ENCODE measurements at regions not wholly inside any gene's neighbourhood (a gene's known extent, or its start where the extent isn't known, plus 50 kb on each side); places are given as distances from the start of the nearest gene placed in this dataset.
"Not testable (repeated sequence)": the region's sequence is repeated elsewhere in the genome, so short reads cannot be mapped to it uniquely, and the experiment has no call there.

DNA sequence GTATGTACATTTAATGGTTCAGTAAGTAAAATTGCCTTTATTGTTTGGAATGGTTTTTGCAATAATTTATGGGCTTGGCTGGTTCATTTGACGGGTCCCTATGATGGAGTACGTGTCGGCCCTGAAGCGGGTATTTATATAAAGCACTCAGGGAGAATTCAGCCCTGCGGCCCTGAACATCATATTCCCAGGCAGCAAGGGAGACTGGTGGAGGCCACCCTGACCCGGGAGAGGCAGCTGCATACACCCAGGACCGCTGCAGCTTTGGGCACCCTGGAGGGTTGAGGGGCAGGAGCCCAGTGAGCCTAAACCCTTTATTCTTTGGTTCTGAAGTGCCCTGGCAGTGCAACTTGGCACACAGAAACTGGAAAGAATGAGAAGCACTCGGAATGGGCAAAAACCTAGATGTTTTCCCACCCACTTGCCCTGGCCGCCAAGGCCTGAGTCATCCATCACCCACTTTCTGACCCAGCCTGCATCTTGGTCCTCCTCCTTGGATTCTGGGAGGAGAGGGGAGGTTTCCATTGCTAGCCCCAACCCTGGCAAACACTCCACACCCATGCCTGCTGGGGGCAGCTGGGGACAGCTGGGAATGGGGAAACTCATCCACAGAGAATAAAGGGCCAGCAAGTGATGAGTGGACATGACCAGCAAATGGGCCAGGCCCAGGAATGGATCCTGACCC, 162.2 kb upstream of the TNRC6C start:
- no peak for DNase-seq (ENCODE audit: low spot score)

DNA sequence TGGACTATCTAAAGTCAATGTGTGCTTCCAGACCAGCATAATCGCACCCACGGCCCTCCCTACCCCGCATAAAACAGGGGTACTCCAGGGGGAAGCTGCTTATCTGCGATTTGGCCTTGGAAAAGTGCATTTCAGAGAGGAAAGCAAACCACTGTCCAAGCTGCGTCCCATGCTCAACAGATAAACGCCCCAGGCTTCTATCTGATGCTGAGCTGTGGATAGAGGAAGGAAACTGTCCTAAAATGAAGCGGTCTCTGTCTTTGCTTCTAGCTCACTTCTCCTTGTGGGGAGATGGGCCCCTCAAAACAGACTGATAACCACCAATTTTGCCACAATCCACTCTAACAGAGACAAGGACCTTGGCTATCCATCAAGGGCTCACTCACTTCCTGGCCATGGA, 160.5 kb upstream of the TNRC6C start:
- no peak for DNase-seq (ENCODE audit: low spot score)

GRCh38 chr17:77798481-77798880, 160.0 kb upstream of the TNRC6C start:
- no peak for DNase-seq (ENCODE audit: low spot score)

- no peak for DNase-seq (ENCODE audit: low spot score)
Observed at GRCh38 chr17:77800816-77801215, 157.7 kb upstream of the TNRC6C start.

DNA sequence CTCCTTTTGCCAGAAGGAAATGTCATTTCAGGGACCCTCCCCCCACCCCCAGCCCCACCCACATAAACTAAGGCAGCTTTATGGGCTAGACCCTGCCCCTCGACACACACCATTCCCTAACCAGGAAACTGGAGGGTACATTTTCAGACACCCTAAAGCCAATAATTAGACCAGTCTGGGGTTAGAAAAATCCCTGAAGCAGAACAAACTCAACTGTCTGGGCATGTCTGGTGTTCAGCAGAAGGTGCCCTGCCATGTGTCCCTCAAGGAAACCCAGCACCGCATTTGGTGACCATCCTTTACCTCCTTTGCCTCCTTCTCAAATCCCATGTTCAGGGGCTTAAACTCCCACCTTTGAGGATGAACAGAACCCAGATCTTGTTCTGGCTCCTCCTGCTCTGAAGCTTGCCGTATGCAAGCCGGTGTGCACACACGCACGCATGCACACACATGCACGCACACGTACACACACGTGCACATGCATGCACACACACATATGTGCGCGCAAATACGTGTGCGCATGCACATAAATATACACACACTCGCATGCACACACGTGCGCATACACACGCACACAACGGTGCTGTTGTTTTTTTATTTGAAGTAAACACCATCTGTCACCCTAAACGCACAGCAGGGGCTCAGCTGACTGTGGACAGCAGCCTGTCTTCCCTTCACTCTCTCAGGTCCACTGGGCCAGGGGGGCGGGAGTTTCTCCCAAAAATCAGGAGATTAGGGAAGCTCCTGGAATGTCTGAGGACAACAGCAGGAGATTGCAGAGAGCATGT, 156.8 kb upstream of the TNRC6C start:
- DNase-seq (ENCODE audit: low spot score): no peak

DNA sequence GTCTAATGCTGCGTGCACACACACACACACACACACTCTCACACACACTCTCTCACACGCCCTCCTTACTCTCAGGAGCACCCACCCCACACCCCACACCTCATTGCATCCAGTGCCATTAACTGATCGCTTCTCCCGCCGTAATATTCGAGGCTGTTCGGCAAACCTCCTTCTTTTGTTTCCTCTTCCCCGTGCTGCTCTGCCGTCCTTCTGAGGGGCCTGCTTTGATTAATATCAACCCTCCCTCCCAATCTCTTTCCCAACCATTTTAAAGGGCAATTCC, 156.2 kb upstream of the TNRC6C start:
- no peak for DNase-seq (ENCODE audit: low spot score)

GRCh38 chr17:77802811-77803220, 155.7 kb upstream of the TNRC6C start:
- DNase-seq (ENCODE audit: low spot score): no peak

GRCh38 chr17:77803726-77804125, 154.8 kb upstream of the TNRC6C start:
- no peak for DNase-seq (ENCODE audit: low spot score)

DNA sequence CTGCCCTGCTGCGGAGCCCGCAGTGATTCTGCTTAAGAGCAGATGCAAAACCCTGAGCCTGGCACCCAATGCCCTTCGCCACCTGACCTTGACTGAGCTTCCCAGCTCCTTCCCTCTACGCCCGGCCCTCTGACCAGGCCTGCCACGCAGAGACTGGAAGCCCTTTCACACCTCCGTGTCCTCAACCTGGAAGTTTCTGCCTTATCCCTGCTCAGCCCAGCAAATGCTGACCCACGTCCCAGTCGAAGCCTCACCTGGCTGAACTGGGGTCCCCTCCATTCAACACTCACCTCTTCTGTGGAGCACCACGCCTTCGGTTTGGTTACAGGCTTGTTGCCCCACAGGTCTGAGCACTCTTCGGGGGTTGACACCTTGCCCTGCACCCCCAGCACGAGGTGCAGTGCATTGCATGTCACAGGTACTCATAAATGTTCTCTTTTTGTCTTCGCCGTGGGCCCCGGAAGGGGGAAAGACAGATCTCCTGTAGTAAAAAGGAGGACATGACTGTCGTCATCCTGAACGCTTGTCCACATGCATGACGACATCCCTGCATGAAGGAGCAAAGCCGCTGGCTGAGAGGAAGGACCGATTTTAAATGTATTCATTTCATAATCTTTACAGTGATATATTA, 153.6 kb upstream of the TNRC6C start:
- no peak for DNase-seq (ENCODE audit: low spot score)

DNA sequence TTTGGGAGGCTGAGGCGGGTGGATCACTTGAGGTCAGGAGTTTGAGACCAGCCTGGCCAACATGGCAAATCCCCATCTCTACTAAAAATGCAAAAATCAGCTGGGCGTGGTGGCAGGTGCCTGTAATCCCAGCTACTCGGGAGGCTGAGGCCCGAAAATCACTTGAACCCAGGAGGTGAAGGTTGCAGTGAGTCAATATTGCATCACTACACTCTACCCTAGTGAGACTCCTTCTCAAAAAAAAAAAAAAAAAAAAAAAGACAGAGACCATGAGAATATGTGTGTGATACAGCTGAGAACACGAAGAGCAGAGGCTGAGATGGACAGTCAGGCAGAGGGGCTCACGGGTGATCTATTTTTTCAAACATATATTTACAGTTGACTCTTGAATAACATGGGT, 152.5 kb upstream of the TNRC6C start:
- DNase-seq (ENCODE audit: low spot score): not testable (repeated sequence)

GRCh38 chr17:77807051-77807745, 151.3 kb upstream of the TNRC6C start:
- no peak for DNase-seq (ENCODE audit: low spot score)

- DNase-seq (ENCODE audit: low spot score): no peak
Observed at GRCh38 chr17:77807746-77808441, 150.6 kb upstream of the TNRC6C start.

DNA sequence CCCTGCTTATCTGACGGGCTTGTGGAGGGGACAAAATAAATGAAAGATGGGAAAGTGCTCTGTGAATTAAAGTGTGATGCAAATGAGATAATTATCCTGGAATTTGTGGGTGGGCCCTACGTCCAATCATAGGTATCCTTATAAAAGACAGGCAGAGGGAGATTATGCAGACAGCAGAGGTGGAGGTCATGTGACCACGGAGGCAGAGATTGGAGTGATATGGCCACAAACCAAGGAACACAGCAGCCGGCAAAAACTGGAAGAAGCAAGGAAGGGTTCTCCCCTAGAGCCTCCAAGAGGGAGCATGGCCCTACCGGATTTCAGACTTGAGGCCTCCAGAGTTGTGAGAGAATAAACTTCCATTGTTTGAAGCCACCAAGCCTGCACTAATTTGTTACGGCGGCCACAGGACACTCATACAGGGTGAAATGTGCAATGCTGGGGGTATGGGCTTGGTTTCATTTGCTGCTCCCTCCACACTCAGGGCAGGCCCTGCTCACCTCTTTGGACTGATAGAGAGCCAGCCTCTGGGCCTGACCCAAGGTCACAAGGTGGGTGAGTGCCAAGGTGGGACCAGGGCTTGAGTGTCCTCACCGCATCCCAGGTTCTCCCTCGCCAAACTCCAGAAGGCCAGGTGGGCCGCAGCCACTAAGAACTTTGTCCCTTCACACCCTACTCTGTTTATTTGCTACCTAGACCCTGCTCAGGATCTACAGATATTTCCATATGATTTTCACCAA, 149.6 kb upstream of the TNRC6C start:
- DNase-seq (ENCODE audit: low spot score): no peak

- no peak for DNase-seq (ENCODE audit: low spot score)
Observed at GRCh38 chr17:77809814-77810213, 148.7 kb upstream of the TNRC6C start.

- DNase-seq (ENCODE audit: low spot score): no peak
Observed at GRCh38 chr17:77810536-77810935, 148.0 kb upstream of the TNRC6C start.

DNA sequence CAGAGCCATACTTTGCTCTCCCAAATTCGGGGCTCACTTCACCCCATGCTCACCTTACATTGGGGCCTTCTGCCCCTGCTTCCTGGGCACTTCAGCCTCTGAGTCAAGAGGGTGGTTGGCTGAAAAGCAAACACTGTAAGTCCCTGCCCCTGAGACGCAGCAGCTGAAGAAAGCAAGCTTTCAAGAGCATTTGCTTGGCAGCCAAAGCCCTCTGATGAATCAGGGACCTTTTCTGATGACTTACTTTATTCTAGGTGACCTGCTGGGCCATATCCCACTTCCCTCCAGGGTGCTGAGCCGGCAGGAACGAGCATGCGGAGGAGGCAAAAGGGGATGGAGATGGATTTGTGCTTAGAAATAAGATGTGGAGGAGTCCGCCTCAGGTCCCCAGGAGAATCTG, 147.0 kb upstream of the TNRC6C start:
- no peak for DNase-seq (ENCODE audit: low spot score)

GRCh38 chr17:77814091-77814772, 144.3 kb upstream of the TNRC6C start:
- no peak for DNase-seq (ENCODE audit: low spot score)

DNA sequence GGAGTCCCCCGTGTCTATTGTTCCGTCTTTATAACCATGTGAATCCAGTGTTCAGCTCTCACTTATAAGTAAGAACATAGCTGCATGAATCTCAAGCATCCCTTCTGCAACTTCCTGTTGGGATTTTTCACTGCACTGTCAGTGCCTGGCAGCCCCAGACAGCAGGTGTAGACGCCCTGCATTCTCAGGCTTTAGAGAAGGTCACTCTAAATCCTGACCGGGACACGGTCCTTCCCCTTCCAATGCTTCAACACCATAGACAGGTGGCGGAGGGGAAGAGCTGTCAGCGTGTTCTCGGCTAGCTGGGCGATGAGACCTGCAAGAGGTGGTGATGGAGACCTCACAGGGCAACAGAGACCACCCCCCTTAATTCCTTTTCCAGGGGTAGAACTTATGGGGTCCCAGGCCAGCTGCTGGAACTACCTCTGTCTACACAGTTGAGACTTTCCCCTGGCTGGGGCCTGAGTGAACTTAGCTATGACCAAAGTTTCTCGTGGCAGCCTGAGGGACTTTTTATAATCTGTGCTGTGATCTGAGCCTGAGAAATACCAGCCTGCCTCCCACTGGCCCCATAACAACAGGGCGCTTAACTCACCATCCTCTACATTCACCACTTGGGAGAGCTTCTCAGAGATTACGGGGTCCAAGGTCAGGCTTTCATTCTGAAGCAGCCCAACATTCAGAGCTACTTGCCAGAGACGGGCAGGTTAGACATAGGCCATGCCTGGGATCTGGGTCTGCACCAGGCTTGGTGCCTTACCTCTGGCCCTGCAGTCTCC, 143.2 kb upstream of the TNRC6C start:
- no peak for DNase-seq (ENCODE audit: low spot score)

DNA sequence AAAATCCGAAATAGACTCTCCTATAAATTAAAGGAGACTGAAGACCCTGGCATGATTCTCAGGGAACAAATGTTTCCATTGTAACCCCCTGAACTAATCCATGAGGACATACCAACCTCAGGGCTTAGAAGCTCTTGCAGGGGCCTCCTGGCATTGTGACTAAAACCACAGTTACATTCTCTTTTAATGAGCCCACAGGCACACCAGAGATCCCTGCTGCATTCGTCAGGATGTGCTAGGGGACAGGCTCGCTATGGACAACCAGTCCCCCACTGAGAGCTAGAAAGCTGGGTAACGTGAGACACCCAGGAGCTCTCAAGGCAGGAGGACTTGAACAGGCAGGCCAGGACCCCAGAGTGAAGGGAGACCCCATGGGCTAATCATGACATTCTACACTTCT, 140.6 kb upstream of the TNRC6C start:
- no peak for DNase-seq (ENCODE audit: low spot score)

DNA sequence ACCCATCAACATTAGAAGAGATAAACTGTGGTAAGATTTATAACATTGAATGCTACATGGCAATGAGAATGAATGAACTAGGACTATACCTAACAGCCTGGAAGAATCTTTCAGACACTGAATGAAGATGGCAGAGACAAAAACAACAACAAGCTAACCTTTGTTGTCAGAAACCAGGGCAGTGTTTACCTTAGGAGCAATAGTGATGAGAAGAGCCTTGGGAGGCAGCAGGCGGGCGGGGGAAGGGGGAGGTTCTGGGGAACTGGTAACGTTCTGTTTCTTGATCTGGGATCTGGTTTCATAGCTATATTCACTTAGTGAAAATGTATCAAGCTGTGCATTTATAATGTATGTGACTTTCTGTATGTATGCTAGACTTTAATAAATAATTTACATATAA, 139.0 kb upstream of the TNRC6C start:
- no peak for DNase-seq (ENCODE audit: low spot score)
